GM12878 (cell line): ENCODE measurements at regions not wholly inside any gene's neighbourhood (a gene's known extent, or its start where the extent isn't known, plus 50 kb on each side); places are given as distances from the start of the nearest gene placed in this dataset.
A peak's percentile ranks its signal among the peaks of the same experiment; 100 is the strongest.

Experiments
- ATAC-seq: fragments of 200-7000 bp; cut with Tn5 transposase; 3 replicates; pipeline ENCODE4 v1.9.1; 2020; ENCODE audit warnings: mild to moderate bottlenecking, moderate library complexity
- BruUV-seq: library from RNA; stranded (reverse); fragments of 400-500 nt; replicated peaks from 2 replicates; lab custom pipeline; 2021; lab: Mats Ljungman, UMichigan
- CTCF ChIA-PET: fragments of 300-600 bp; sonication (Branson Sonifier 250); formaldehyde crosslinking; extraction: SDS; loops from one replicate; lab custom pipeline; 2021; ENCODE audit warnings: inconsistent platforms; lab: Yijun Ruan, JAX
- POLR2A ChIA-PET: fragments of 350-600 bp; formaldehyde crosslinking; extraction: SDS; loops from one replicate; lab custom pipeline; 2021; ENCODE audit warnings: inconsistent platforms; lab: Charles Lee
- RAD21 ChIA-PET: fragments of 300-600 bp; sonication (Branson Sonifier 250); formaldehyde crosslinking; loops from one replicate; lab custom pipeline; 2023; ENCODE audit warnings: antibody characterized with exemption; ENCODE audit not compliant: unreplicated experiment; lab: Charles Lee
- SMC1A ChIA-PET: fragments of 300-600 bp; sonication (Branson Sonifier 250); formaldehyde crosslinking; loops from one replicate; lab custom pipeline; 2023; ENCODE audit not compliant: unreplicated experiment, uncharacterized antibody; lab: Charles Lee
- DNase-seq: peaks from one replicate; pipeline ENCODE4 v3.0.0-alpha.2; 2011; ENCODE audit warnings: low read depth, low spot score
- FAIRE-seq: peaks from 3 replicates; lab custom pipeline; 2011; peaks lifted over from hg19 to GRCh38; lab: Jason Lieb, UNC
- H2AFZ ChIP-seq: 2 replicates; pipeline ENCODE4 v1.6.0; 2011; ENCODE audit warnings: low read depth, low read length, control low read depth; ENCODE audit not compliant: control insufficient read depth
- H3K27ac ChIP-seq: 2 replicates; pipeline ENCODE4 v1.5.1; 2011; ENCODE audit warnings: control low read depth; ENCODE audit not compliant: control insufficient read depth, insufficient read depth
- H3K27me3 ChIP-seq, 2 experiments: replicated peaks in 1 of 2; 2 replicates each; pipeline versions ENCODE4 v1.6.0 to v1.6.1; 2011; ENCODE audit warnings: low read length in 1 of 2; ENCODE audit not compliant: control insufficient read depth in 2 of 2, insufficient read depth in 2 of 2
- H3K36me3 ChIP-seq, 2 experiments: 2 replicates each; pipeline ENCODE4 v1.5.1; 2011; ENCODE audit warnings: low read length in 1 of 2; ENCODE audit not compliant: control insufficient read depth in 2 of 2, insufficient read depth in 2 of 2
- H3K4me1 ChIP-seq: 2 replicates; pipeline ENCODE4 v1.6.1; 2011; ENCODE audit warnings: mild to moderate bottlenecking, low read length, moderate library complexity, mixed read lengths; ENCODE audit not compliant: control insufficient read depth, insufficient read depth
- H3K4me2 ChIP-seq: 2 replicates; pipeline ENCODE4 v1.6.0; 2011; ENCODE audit warnings: control low read depth; ENCODE audit not compliant: control insufficient read depth, insufficient read depth
- H3K4me3 ChIP-seq: fragments of 200-600 bp; sonication (generic); 2 replicates; pipeline ENCODE4 v1.5.1; 2016
- H3K79me2 ChIP-seq: 2 replicates; pipeline ENCODE4 v1.6.0; 2011; ENCODE audit warnings: low read length; ENCODE audit not compliant: control insufficient read depth, insufficient read depth
- H3K9ac ChIP-seq: 2 replicates; pipeline ENCODE4 v1.8.0; 2011; ENCODE audit warnings: low read length, control low read depth, mixed read lengths; ENCODE audit not compliant: control insufficient read depth, insufficient read depth
- H3K9me3 ChIP-seq: replicated peaks from 3 replicates; pipeline ENCODE4 v1.5.1; 2011; ENCODE audit warnings: mild to moderate bottlenecking, low read length; ENCODE audit not compliant: control insufficient read depth, insufficient read depth
- H4K20me1 ChIP-seq: 2 replicates; pipeline ENCODE4 v1.6.0; 2011; ENCODE audit not compliant: control insufficient read depth, insufficient read depth
- CTCF ChIP-seq, 3 experiments: IDR thresholded peaks in 2 of 3; conservative IDR thresholded peaks in 1 of 3; 2 replicates each; pipeline ENCODE4 v1.5.1; 2011; ENCODE audit warnings: low read depth in 3 of 3, low read length in 3 of 3, mild to moderate bottlenecking in 3 of 3, control low read depth in 2 of 3, moderate library complexity in 2 of 3, inconsistent platforms in 1 of 3, mixed read lengths in 1 of 3; ENCODE audit not compliant: control insufficient read depth in 2 of 3, insufficient read depth in 1 of 3; ENCODE audit errors: extremely low read depth in 1 of 3
- HCFC1 ChIP-seq: fragments of 150-350 bp; IDR thresholded peaks from 2 replicates; pipeline ENCODE4 v1.6.1; 2014; ENCODE audit warnings: low read length
- IKZF2 ChIP-seq, 2 experiments: fragments of 450-650 bp; IDR thresholded peaks; 2 replicates each; pipeline ENCODE4 v1.6.1; 2017; ENCODE audit warnings: mild to moderate bottlenecking in 2 of 2, moderate library complexity in 2 of 2
- MAX ChIP-seq: IDR thresholded peaks from 2 replicates; pipeline ENCODE4 v1.6.1; 2012; ENCODE audit warnings: low read depth, low read length, improper control_type of control experiment
- PRDM15 ChIP-seq: fragments of 450-650 bp; formaldehyde crosslinking; IDR thresholded peaks from 2 replicates; pipeline ENCODE4 v1.4.0; 2020; ENCODE audit warnings: mild to moderate bottlenecking, moderate library complexity
- RAD21 ChIP-seq: IDR thresholded peaks from 2 replicates; pipeline ENCODE4 v1.6.1; 2011; ENCODE audit warnings: mild to moderate bottlenecking, low read depth, low read length, moderate library complexity; ENCODE audit not compliant: insufficient read depth
- RUNX3 ChIP-seq: IDR thresholded peaks from 2 replicates; pipeline ENCODE4 v1.6.1; 2012; ENCODE audit warnings: low read length, inconsistent platforms
- TCF12 ChIP-seq: IDR thresholded peaks from 2 replicates; pipeline ENCODE4 v1.6.1; 2011; ENCODE audit warnings: low read depth, mild to moderate bottlenecking, low read length
- TCF3 ChIP-seq: IDR thresholded peaks from 2 replicates; pipeline ENCODE4 v1.6.1; 2012; ENCODE audit warnings: low read depth, mild to moderate bottlenecking, low read length, borderline replicate concordance; ENCODE audit not compliant: insufficient read depth
- ZZZ3 ChIP-seq: IDR thresholded peaks from 2 replicates; pipeline ENCODE4 v1.6.1; 2011; ENCODE audit warnings: low read depth; ENCODE audit not compliant: control insufficient read depth, insufficient read length
- WGBS: methylation state at CpG from one replicate; pipeline ENCODE4 v1.1.6; 2016; ENCODE audit warnings: low lambda C conversion rate; ENCODE audit not compliant: insufficient replicate concordance, insufficient coverage; ENCODE audit errors: missing lambda C conversion rate; 5-methylcytosine and 5-hydroxymethylcytosine counted together
- in situ Hi-C: fragments of 300-500 bp; cut with MboI; formaldehyde crosslinking; loops from 9 replicates; pipeline ENCODE4 v1.14.3; 2018; ENCODE audit warnings: mixed read lengths
- intact Hi-C: fragments of 100-400 bp; cut with micrococcal nuclease; formaldehyde crosslinking; loops from one replicate; pipeline ENCODE4 v1.14.2; 2022; ENCODE audit not compliant: unreplicated experiment

- Histone ChIP-seq H3K36me3 (no peaks in the 10 kb centered on the region), H2AFZ (no peak overlapping the region), H4K20me1 (no peaks in the 10 kb centered on the region), H3K4me3 (no peak overlapping the region), H3K4me1 (peaks cover 47% of the 10 kb centered on the region), H3K9ac (no peak overlapping the region), H3K79me2 (no peaks in the 10 kb centered on the region), H3K27ac (no peak overlapping the region), H3K4me2 (no peak overlapping the region), H3K9me3 (no peaks in the 10 kb centered on the region; the same call in 2 of the 3 replicates), H3K27me3 (no peaks in the 10 kb centered on the region)
- TF ChIP-seq CTCF (IDR thresholded peaks at IDR 0.05 in 2 of 3, conservative IDR thresholded peaks at IDR 0.05 in 1 of 3; ENCODE audit: control insufficient read depth in 2 of 3, extremely low read depth in 1 of 3, insufficient read depth in 1 of 3, low read depth in 3 of 3, low read length in 3 of 3) = 0 out of 6 replicates have a peak, but pooled peaks of 1 of the 3 experiments have one; percentile 5
- no peak for TF ChIP-seq MAX
- peak; percentile 56; the same call in 1 of the 2 replicates for TF ChIP-seq TCF3
- 0 out of 4 replicates have a peak, but pooled peaks of 1 of the 2 experiments have one; percentile 9 for TF ChIP-seq IKZF2 (IDR thresholded peaks at IDR 0.05)
- no peak for TF ChIP-seq PRDM15 (CRISPR knock-in tag)
- TF ChIP-seq RUNX3 = peak; percentile 26; the same call in 1 of the 2 replicates
- peak; percentile 39; the same call in 1 of the 2 replicates for TF ChIP-seq TCF12
- peak; percentile 74 for TF ChIP-seq ZZZ3
- TF ChIP-seq RAD21 = peak; percentile 44
- TF ChIP-seq HCFC1 = no peak
- RAD21 ChIA-PET = no interaction called here
- no peak for DNase-seq
- no TSS peak for BruUV-seq
- no peak for ATAC-seq
- SMC1A ChIA-PET = interaction anchor here (0.7 to 0.8 kb wide), 2 partner anchors 48 to 115 kb away, joined by 3 to 4 read pairs; no protein-coding TSS in a partner anchor
- CTCF ChIA-PET = interaction anchor here (0.7 kb wide), 1 partner anchor 17 kb away, joined by 3 read pairs; no protein-coding TSS in a partner anchor
- in situ Hi-C loops (no loop called here), intact Hi-C loops (loop anchor here (10.0 kb wide), 1 partner anchor 128 kb away; no protein-coding TSS in a partner anchor)
- WGBS = 23% methylated on average over 2 of the region's 2 CpGs
- FAIRE-seq = no peak
- POLR2A ChIA-PET = interaction anchor here (0.6 to 0.7 kb wide), 3 partner anchors 8 to 294 kb away, joined by 3 read pairs; no protein-coding TSS in a partner anchor
Observed at GRCh38 chr1:59016390-59016789, 232.5 kb upstream of the JUN start.
